Naive thymus-derived CD8-positive, alpha-beta T cell (primary cell): ENCODE measurements at regions not wholly inside any gene's neighbourhood (a gene's known extent, or its start where the extent isn't known, plus 50 kb on each side); places are given as distances from the start of the nearest gene placed in this dataset.
"Not testable (repeated sequence)": the region's sequence is repeated elsewhere in the genome, so short reads cannot be mapped to it uniquely, and the experiment has no call there.

Experiments used
- ATAC-seq, 2 donors: fragments of 150-1000 bp; cut with Tn5 transposase in 1 of 2; sonication (Bioruptor Pico), chemical (Tn5 transposase) in 1 of 2; 1 replicate in 1 of 2; 2 replicates in 1 of 2; pipeline ENCODE4 v1.10.0; 2021; ENCODE audit warnings: mild to moderate bottlenecking in 2 of 2, moderate library complexity in 2 of 2
- POLR2A ChIA-PET: fragments of 350-600 bp; sonication (Branson Sonifier 250); formaldehyde crosslinking; loops from one replicate; lab custom pipeline; 2021; ENCODE audit warnings: antibody characterized with exemption; lab: Charles Lee
- DNase-seq, 10 donors: peaks; one replicate each; pipeline versions ENCODE4 v3.0.0 to v3.0.0-alpha.2; 2020 to 2022
- H3K27ac Mint-ChIP-seq, 10 donors: one replicate each; pipeline ENCODE4 v1.8.0; 2020 to 2022; ENCODE audit warnings: mild to moderate bottlenecking in 10 of 10, mixed read lengths in 10 of 10, moderate library complexity in 4 of 10, inconsistent platforms in 1 of 10
- H3K27me3 Mint-ChIP-seq, 5 donors: one replicate each; pipeline ENCODE4 v1.8.0; 2021 to 2022; ENCODE audit warnings: mixed read lengths in 5 of 5
- H3K36me3 Mint-ChIP-seq, 3 donors: one replicate each; pipeline ENCODE4 v1.8.0; 2020 to 2022; ENCODE audit warnings: mixed read lengths in 3 of 3, mild to moderate bottlenecking in 2 of 3, inconsistent platforms in 1 of 3
- H3K4me1 Mint-ChIP-seq, 4 donors: one replicate each; pipeline ENCODE4 v1.8.0; 2021 to 2022; ENCODE audit warnings: mixed read lengths in 4 of 4
- H3K4me3 Mint-ChIP-seq, 10 donors: one replicate each; pipeline ENCODE4 v1.8.0; 2020 to 2022; ENCODE audit warnings: mild to moderate bottlenecking in 10 of 10, mixed read lengths in 10 of 10, moderate library complexity in 6 of 10, inconsistent platforms in 1 of 10
- H3K9me3 Mint-ChIP-seq, 9 donors: one replicate each; pipeline ENCODE4 v1.8.0; 2020 to 2022; ENCODE audit warnings: mixed read lengths in 9 of 9, mild to moderate bottlenecking in 3 of 9, inconsistent platforms in 1 of 9, moderate library complexity in 1 of 9

GRCh38 chr4:33116871-33117270, 2396.7 kb downstream of the PCDH7 start:
- no peaks in the 10 kb centered on the region for H3K36me3 Mint-ChIP-seq
- no peak overlapping the region for H3K27ac Mint-ChIP-seq
- no peaks in the 10 kb centered on the region for H3K4me1 Mint-ChIP-seq
- no peak overlapping the region for H3K4me3 Mint-ChIP-seq
- H3K9me3 Mint-ChIP-seq: peaks cover 4 to 31% (median 15%) of the 10 kb centered on the region in 9 donors
- no peaks in the 10 kb centered on the region for H3K27me3 Mint-ChIP-seq
- ATAC-seq (no peak), DNase-seq (no peak)
- POLR2A ChIA-PET: no interaction called here

GRCh38 chr4:33126002-33126401, 2405.8 kb downstream of the PCDH7 start:
- no peak for ATAC-seq
- Mint-ChIP-seq H3K27ac (no peak overlapping the region), H3K36me3 (no peaks in the 10 kb centered on the region), H3K4me1 (no peaks in the 10 kb centered on the region), H3K9me3 (peaks cover 0 to 11% (median 4%) of the 10 kb centered on the region in 9 donors), H3K27me3 (no peaks in the 10 kb centered on the region), H3K4me3 (no peak overlapping the region)
- DNase-seq: no peak
- POLR2A ChIA-PET: no interaction called here

DNA sequence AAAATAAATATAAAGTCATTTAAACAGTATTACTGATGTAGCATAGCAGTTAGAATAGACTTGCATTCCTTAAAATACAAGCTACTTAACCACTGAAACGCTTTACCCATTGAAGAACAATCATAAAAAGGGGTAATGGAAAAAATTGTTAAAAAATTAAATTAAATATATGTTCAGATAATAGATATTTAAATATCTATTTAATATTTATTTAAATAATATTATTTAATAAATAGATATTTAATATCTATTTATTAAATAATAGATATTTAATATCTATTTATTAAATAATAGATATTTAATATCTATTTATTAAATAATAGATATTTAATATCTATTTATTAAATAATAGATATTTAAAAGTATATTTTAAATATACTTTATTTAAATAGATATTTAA, 2410.5 kb downstream of the PCDH7 start:
- ATAC-seq, POLR2A ChIA-PET, H3K4me3 Mint-ChIP-seq, H3K27me3 Mint-ChIP-seq, H3K36me3 Mint-ChIP-seq, H3K4me1 Mint-ChIP-seq, DNase-seq, H3K27ac Mint-ChIP-seq: not testable (repeated sequence)
- H3K9me3 Mint-ChIP-seq: peaks cover 3 to 26% (median 6%) of the 10 kb centered on the region in 9 donors

- no peak for DNase-seq
- ATAC-seq: no peak
- Mint-ChIP-seq H3K27ac (no peak overlapping the region), H3K27me3 (no peaks in the 10 kb centered on the region), H3K4me3 (no peak overlapping the region), H3K36me3 (peaks cover 0 to 5% (median 0%) of the 10 kb centered on the region in 3 donors), H3K4me1 (no peaks in the 10 kb centered on the region), H3K9me3 (peaks cover 2 to 19% (median 10%) of the 10 kb centered on the region in 9 donors)
- POLR2A ChIA-PET: no interaction called here
Measured at GRCh38 chr4:33133723-33134122, 2413.6 kb downstream of the PCDH7 start.

DNA sequence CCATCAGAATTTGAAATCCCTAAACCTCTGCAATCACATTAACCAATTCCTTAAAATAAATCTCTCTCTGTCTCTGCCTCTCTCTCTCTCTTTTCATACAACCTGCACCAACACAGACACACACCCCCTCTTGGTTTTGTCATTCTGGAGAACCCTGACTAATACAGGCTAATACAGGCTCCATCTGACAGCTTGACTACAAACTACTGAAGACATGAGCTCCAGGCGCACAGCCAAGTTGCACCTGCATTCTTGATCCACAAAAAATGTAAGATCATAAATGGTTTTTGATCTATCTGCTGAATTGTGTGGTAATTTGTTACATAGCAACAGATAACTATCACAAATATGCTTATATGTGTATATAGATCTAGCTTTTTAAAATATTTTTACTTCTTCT, 2414.2 kb downstream of the PCDH7 start:
- no peak overlapping the region for H3K27ac Mint-ChIP-seq
- no peaks in the 10 kb centered on the region for H3K4me1 Mint-ChIP-seq
- H3K36me3 Mint-ChIP-seq: peaks cover 0 to 5% (median 0%) of the 10 kb centered on the region in 3 donors
- POLR2A ChIA-PET: no interaction called here
- peaks cover 2 to 19% (median 9%) of the 10 kb centered on the region in 9 donors for H3K9me3 Mint-ChIP-seq
- H3K4me3 Mint-ChIP-seq: no peak overlapping the region
- H3K27me3 Mint-ChIP-seq: no peaks in the 10 kb centered on the region
- no peak for DNase-seq
- ATAC-seq: no peak

DNA sequence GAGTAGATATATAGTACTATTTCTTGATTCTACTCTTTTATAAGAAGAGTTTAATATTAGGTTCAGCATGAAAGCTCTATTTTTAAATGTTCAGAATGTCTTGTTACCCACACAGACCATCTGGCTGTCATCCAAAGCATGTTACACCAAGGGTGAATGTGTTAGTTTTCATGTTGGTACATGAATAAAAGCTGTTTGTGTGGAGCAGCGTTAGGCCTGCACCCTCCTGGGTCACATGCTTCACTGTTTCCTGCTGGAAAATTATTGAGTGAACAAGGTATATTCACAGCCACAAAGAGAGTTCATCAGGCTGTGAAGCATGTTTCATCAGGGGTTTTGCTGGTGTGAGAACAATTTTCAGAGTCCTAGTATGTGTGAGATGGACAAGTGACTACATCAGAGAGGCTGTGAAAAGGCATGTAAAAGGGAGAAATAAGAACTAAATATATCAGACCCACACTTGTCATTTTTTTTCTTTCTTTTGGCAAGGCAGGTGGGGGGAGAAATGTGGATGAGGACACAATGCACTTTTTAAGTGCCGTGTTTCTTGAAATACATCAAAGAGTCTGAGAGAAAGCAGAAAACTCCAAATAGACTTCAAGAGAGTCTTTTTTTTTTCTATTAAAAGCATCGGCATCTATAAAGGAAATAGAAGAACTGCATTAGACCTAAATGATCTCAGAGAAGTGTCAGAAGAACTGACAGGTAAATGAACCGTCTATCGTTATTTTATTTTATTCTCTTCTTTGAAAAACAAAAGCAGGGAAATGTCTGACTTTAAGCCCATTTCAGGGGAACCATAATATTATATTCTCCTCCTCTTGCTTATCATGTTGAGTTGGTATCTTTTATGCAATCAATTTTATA, 2429.7 kb downstream of the PCDH7 start:
- Mint-ChIP-seq H3K4me3 (no peak overlapping the region), H3K36me3 (no peaks in the 10 kb centered on the region), H3K9me3 (peaks cover 0 to 28% (median 6%) of the 10 kb centered on the region in 9 donors), H3K4me1 (no peaks in the 10 kb centered on the region), H3K27me3 (no peaks in the 10 kb centered on the region), H3K27ac (no peak overlapping the region)
- POLR2A ChIA-PET: no interaction called here
- DNase-seq: no peak
- no peak for ATAC-seq

- Mint-ChIP-seq H3K36me3 (no peaks in the 10 kb centered on the region), H3K9me3 (peaks cover 0 to 26% (median 7%) of the 10 kb centered on the region in 9 donors), H3K27ac (no peak overlapping the region), H3K4me3 (no peak overlapping the region), H3K27me3 (no peaks in the 10 kb centered on the region), H3K4me1 (no peaks in the 10 kb centered on the region)
- no peak for DNase-seq
- POLR2A ChIA-PET: no interaction called here
- ATAC-seq: no peak
Measured at GRCh38 chr4:33150525-33150910, 2430.3 kb downstream of the PCDH7 start.

DNA sequence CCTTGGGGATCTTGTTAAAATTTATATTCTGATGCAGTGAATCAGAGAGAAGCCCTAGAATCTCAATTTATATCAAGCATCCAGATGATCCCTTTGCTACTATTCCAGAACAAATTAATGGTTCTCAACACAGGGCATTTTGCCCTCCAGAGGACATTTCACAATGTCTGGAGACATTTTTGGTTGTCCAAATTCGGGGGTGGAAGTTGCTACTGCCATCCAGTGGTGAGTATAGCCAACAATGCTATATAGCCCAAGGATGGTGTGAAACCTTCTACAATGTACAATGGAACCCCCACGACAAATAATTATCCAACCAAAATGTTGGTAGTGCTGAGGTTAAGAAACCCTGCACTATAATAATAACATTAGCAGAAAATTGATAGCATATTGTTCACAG, 2440.0 kb downstream of the PCDH7 start:
- DNase-seq: no peak
- no peaks in the 10 kb centered on the region for H3K27me3 Mint-ChIP-seq
- no peak for ATAC-seq
- no peak overlapping the region for H3K4me3 Mint-ChIP-seq
- H3K27ac Mint-ChIP-seq: no peak overlapping the region
- H3K4me1 Mint-ChIP-seq: no peaks in the 10 kb centered on the region
- peaks cover 3 to 45% (median 18%) of the 10 kb centered on the region in 9 donors for H3K9me3 Mint-ChIP-seq
- no peaks in the 10 kb centered on the region for H3K36me3 Mint-ChIP-seq
- POLR2A ChIA-PET: no interaction called here

DNA sequence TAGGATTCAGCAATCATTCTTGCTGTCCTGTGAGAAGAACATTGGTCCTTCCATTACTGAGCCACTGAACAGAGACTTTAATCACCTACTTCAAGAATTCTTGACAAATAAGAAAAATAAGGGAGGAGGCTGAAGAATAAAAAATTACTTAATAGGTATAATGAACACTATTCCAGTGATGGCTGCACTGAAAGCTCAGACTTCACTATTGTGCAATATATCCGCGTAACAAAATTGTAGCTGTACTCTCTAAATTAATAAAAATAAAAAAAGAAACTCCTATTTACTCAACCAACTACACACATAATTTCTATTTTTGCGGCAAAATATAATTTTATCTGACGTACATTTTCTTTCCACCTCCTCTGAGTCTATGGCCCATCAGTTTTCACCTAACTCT, 2441.0 kb downstream of the PCDH7 start:
- ATAC-seq (no peak), DNase-seq (no peak)
- Mint-ChIP-seq H3K27ac (no peak overlapping the region), H3K9me3 (peaks cover 5 to 47% (median 21%) of the 10 kb centered on the region in 9 donors), H3K27me3 (no peaks in the 10 kb centered on the region), H3K4me3 (no peak overlapping the region), H3K4me1 (no peaks in the 10 kb centered on the region), H3K36me3 (no peaks in the 10 kb centered on the region)
- POLR2A ChIA-PET: no interaction called here

DNA sequence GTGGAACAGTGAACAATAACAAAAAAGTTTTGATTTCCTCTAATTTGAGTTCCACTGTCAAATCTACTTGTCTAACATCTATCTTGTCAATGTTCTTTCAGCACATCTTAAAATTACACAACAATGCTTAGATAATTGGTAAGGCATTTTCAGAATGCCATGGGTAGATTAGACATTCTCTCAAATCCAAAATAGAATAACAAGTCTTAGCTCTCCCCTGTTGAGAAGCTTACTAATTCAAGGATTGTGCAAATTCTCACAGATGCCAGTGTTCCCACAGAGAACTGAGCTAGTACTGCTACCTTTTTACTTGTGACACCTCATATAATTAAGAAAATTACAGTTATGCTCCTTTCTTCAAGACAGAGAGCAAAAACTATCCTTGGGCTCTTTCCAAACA, 2442.0 kb downstream of the PCDH7 start:
- H3K4me1 Mint-ChIP-seq: no peaks in the 10 kb centered on the region
- H3K9me3 Mint-ChIP-seq: peaks cover 5 to 37% (median 15%) of the 10 kb centered on the region in 9 donors
- DNase-seq (no peak), ATAC-seq (no peak)
- POLR2A ChIA-PET: no interaction called here
- no peak overlapping the region for H3K27ac Mint-ChIP-seq
- H3K27me3 Mint-ChIP-seq: no peaks in the 10 kb centered on the region
- no peaks in the 10 kb centered on the region for H3K36me3 Mint-ChIP-seq
- H3K4me3 Mint-ChIP-seq: no peak overlapping the region

- POLR2A ChIA-PET: no interaction called here
- DNase-seq (no peak), ATAC-seq (no peak)
- H3K27me3 Mint-ChIP-seq: no peaks in the 10 kb centered on the region
- no peaks in the 10 kb centered on the region for H3K36me3 Mint-ChIP-seq
- no peak overlapping the region for H3K27ac Mint-ChIP-seq
- peaks cover 0 to 12% (median 4%) of the 10 kb centered on the region in 9 donors for H3K9me3 Mint-ChIP-seq
- H3K4me1 Mint-ChIP-seq: no peaks in the 10 kb centered on the region
- no peak overlapping the region for H3K4me3 Mint-ChIP-seq
Measured at GRCh38 chr4:33171873-33172525, 2451.8 kb downstream of the PCDH7 start.

GRCh38 chr4:33176566-33176965, 2456.4 kb downstream of the PCDH7 start:
- Mint-ChIP-seq H3K4me1 (no peaks in the 10 kb centered on the region), H3K27ac (no peak overlapping the region), H3K36me3 (no peaks in the 10 kb centered on the region), H3K4me3 (no peak overlapping the region), H3K9me3 (peaks cover 1 to 17% (median 9%) of the 10 kb centered on the region in 9 donors), H3K27me3 (no peaks in the 10 kb centered on the region)
- no peak for DNase-seq
- POLR2A ChIA-PET: no interaction called here
- ATAC-seq: no peak

- POLR2A ChIA-PET: no interaction called here
- Mint-ChIP-seq H3K4me3 (no peak overlapping the region), H3K36me3 (peaks cover 0 to 4% (median 0%) of the 10 kb centered on the region in 3 donors), H3K9me3 (peaks cover 6 to 29% (median 12%) of the 10 kb centered on the region in 9 donors), H3K27me3 (no peaks in the 10 kb centered on the region), H3K27ac (no peak overlapping the region), H3K4me1 (no peaks in the 10 kb centered on the region)
- ATAC-seq (no peak), DNase-seq (no peak)
Measured at GRCh38 chr4:33184657-33185290, 2464.6 kb downstream of the PCDH7 start.
